ENCODE measurements at regions not wholly inside any gene's neighbourhood (a gene's known extent, or its start where the extent isn't known, plus 50 kb on each side); places are given as distances from the start of the nearest gene placed in this dataset.

- Histone ChIP-seq H3K36me3 (no peaks in the 10 kb centered on the region), H3K4me3 (no peak overlapping the region), H3K27me3 (peaks cover 7 to 47% of the 10 kb centered on the region in 2 donors), H3K27ac (no peak overlapping the region), H3K4me1 (no peaks in the 10 kb centered on the region), H3K9me3 (no peaks in the 10 kb centered on the region)
- 6% methylated on average over 11 of the region's 12 CpGs for WGBS (ENCODE audit: insufficient coverage, low coverage, low lambda C conversion rate, missing lambda C conversion rate)
- intact Hi-C loops (cut with DNase I) = no loop called here
- ATAC-seq = no peak
- no peak for DNase-seq
- no peak for TF ChIP-seq CTCF (IDR thresholded peaks at IDR 0.05)
Measured at GRCh38 chr6:28775052-28775376, 148.8 kb downstream of the TRIM27 start.

GRCh38 chr6:28775405-28776129 lies 148.2 kb downstream of the TRIM27 start:
- no peak for TF ChIP-seq POLR2A (IDR thresholded peaks at IDR 0.05)
- TF ChIP-seq CTCF (IDR thresholded peaks at IDR 0.05) = no peak
- DNase-seq = no peak
- ATAC-seq = no peak
- H3K36me3 ChIP-seq = no peaks in the 10 kb centered on the region
- 3% methylated on average over 33 of the region's 39 CpGs for WGBS (ENCODE audit: insufficient coverage, low coverage, low lambda C conversion rate, missing lambda C conversion rate)
- peaks cover 7 to 47% of the 10 kb centered on the region in 2 donors for H3K27me3 ChIP-seq
- intact Hi-C loops (cut with DNase I) = no loop called here
- H3K9me3 ChIP-seq = no peaks in the 10 kb centered on the region
- H3K4me3 ChIP-seq = no peak overlapping the region
- no peaks in the 10 kb centered on the region for H3K4me1 ChIP-seq
- no peak overlapping the region for H3K27ac ChIP-seq

DNA sequence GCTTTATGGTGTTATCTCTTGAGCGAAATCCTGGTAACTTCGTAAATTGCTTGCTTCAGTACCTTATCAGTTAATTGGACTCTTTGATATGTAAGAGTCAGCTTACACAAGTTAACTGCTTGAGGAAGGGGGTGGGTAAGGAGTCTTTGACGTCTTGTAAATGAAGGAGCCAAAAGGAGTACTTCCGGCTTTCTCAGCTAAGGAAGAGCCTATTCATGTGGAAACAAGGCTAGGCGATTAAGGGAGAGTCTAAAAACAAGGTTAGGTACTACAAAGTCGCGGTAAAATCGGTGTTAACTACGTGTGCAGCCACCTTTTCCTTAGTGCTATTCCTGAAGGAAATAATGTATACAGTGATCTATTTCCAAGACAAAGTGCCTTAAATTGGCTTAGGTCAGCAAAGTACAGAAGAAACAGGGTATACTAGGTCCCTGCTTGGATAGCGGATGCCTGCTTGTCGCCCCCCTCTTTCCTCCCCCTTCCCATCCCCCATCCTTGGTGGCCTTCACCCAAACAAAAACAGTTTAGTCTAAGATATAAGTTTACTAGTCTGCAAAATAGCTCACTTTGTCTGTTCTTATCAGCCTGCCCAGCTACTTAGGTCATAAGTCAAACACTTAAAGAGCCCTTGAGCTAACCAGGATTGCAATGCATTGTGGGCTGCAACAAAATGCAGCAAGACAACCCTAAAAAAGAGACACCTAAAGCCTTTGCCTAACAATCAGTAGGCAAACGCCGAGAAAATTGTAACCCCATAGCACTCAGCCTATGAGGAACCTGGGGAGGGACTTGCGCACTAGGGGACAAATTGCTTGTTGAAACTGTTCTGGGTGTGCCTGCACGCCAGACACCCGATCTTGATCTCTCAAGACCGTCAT lies 147.3 kb downstream of the TRIM27 start:
- WGBS (ENCODE audit: insufficient coverage, low coverage, low lambda C conversion rate, missing lambda C conversion rate) = 5% methylated on average over 16 of the region's 17 CpGs
- TF ChIP-seq CTCF (IDR thresholded peaks at IDR 0.05) (no peak), POLR2A (IDR thresholded peaks at IDR 0.05) (no peak)
- H3K27me3 ChIP-seq = peaks cover 7 to 53% of the 10 kb centered on the region in 2 donors
- H3K27ac ChIP-seq = no peak overlapping the region
- H3K4me3 ChIP-seq = no peak overlapping the region
- no peaks in the 10 kb centered on the region for H3K36me3 ChIP-seq
- H3K4me1 ChIP-seq = no peaks in the 10 kb centered on the region
- ATAC-seq (no peak), DNase-seq (no peak)
- intact Hi-C loops (cut with DNase I) = no loop called here
- no peaks in the 10 kb centered on the region for H3K9me3 ChIP-seq

DNA sequence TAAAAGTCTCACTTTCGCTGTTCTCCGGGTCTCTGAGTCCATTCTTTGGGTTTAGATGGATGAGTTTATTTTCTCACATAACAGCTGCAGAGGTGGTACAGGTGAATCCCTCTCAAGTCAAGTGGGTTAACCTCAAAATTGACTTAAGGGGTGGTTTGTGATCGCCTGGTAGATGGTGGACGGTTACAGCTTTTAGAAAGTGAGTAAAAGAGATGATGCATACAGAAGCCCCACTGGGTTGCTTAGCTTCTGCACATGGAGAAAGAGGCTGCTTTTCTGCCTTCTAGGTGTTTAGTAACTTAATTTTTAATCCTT lies 146.7 kb downstream of the TRIM27 start:
- TF ChIP-seq CTCF (IDR thresholded peaks at IDR 0.05) = no peak
- no peak for TF ChIP-seq POLR2A (IDR thresholded peaks at IDR 0.05)
- ATAC-seq = no peak
- Histone ChIP-seq H3K27me3 (peaks cover 7 to 54% of the 10 kb centered on the region in 2 donors), H3K36me3 (no peaks in the 10 kb centered on the region), H3K4me1 (no peaks in the 10 kb centered on the region), H3K4me3 (no peak overlapping the region), H3K9me3 (no peaks in the 10 kb centered on the region), H3K27ac (no peak overlapping the region)
- WGBS (ENCODE audit: insufficient coverage, low coverage, low lambda C conversion rate, missing lambda C conversion rate) = 6% methylated on average over 4 of the region's 4 CpGs
- intact Hi-C loops (cut with DNase I) = no loop called here
- no peak for DNase-seq

Data from right lobe of liver (tissue), 6 donors.